Fibroblast of skin of right quadriceps (primary cell): ENCODE measurements at regions not wholly inside any gene's neighbourhood (a gene's known extent, or its start where the extent isn't known, plus 50 kb on each side); places are given as distances from the start of the nearest gene placed in this dataset.

Source experiments
- DNase-seq: peaks from one replicate; pipeline ENCODE4 v3.0.0-alpha.2; 2013

GRCh38 chr18:47458483-47458882, 207.0 kb upstream of the SKOR2 start:
- DNase-seq, result no peak

GRCh38 chr18:47457614-47458013, 206.2 kb upstream of the SKOR2 start:
- DNase-seq, result no peak

GRCh38 chr18:47453038-47453437, 201.6 kb upstream of the SKOR2 start:
- DNase-seq, result no peak

- DNase-seq, result no peak
Measured at GRCh38 chr18:47448956-47449355, 197.5 kb upstream of the SKOR2 start.

GRCh38 chr18:47441914-47442313, 190.5 kb upstream of the SKOR2 start:
- no peak for DNase-seq

GRCh38 chr18:47438001-47438400, 186.5 kb upstream of the SKOR2 start:
- DNase-seq, result no peak

GRCh38 chr18:47436871-47437270, 185.4 kb upstream of the SKOR2 start:
- no peak for DNase-seq

- DNase-seq, result no peak
Measured at GRCh38 chr18:47434214-47434746, 182.8 kb upstream of the SKOR2 start.

- DNase-seq, result no peak
Measured at GRCh38 chr18:47427923-47428637, 176.6 kb upstream of the SKOR2 start.

GRCh38 chr18:47427072-47427471, 175.6 kb upstream of the SKOR2 start:
- DNase-seq, result no peak

- DNase-seq, result no peak
Measured at GRCh38 chr18:47425365-47425764, 173.9 kb upstream of the SKOR2 start.

- peak; percentile 32 for DNase-seq
Measured at GRCh38 chr18:47422524-47422923, 171.1 kb upstream of the SKOR2 start.

GRCh38 chr18:47420130-47420529, 168.7 kb upstream of the SKOR2 start:
- DNase-seq, result no peak

GRCh38 chr18:47418746-47419145, 167.3 kb upstream of the SKOR2 start:
- peak; percentile 84 for DNase-seq

GRCh38 chr18:47417807-47418206, 166.3 kb upstream of the SKOR2 start:
- peak; percentile 47 for DNase-seq

GRCh38 chr18:47415881-47416280, 164.4 kb upstream of the SKOR2 start:
- DNase-seq, result no peak

GRCh38 chr18:47413327-47413726, 161.9 kb upstream of the SKOR2 start:
- DNase-seq, result peak; percentile 6

GRCh38 chr18:47412924-47413323, 161.5 kb upstream of the SKOR2 start:
- DNase-seq, result no peak

- DNase-seq, result no peak
Measured at GRCh38 chr18:47411159-47411558, 159.7 kb upstream of the SKOR2 start.

- no peak for DNase-seq
Measured at GRCh38 chr18:47410139-47410538, 158.7 kb upstream of the SKOR2 start.

GRCh38 chr18:47409519-47409918, 158.1 kb upstream of the SKOR2 start:
- no peak for DNase-seq

- no peak for DNase-seq
Measured at GRCh38 chr18:47407736-47408135, 156.3 kb upstream of the SKOR2 start.

GRCh38 chr18:47404845-47405244, 153.4 kb upstream of the SKOR2 start:
- DNase-seq, result no peak

- DNase-seq, result no peak
Measured at GRCh38 chr18:47403949-47404348, 152.5 kb upstream of the SKOR2 start.

GRCh38 chr18:47403317-47403716, 151.9 kb upstream of the SKOR2 start:
- no peak for DNase-seq
